Upper lobe of left lung (tissue), 4 donors: ENCODE measurements at regions not wholly inside any gene's neighbourhood (a gene's known extent, or its start where the extent isn't known, plus 50 kb on each side); places are given as distances from the start of the nearest gene placed in this dataset.

Experiments
- CTCF ChIP-seq, 6 experiments: fragments of 450-650 bp in 4 of 6; fragments of 200-600 bp in 2 of 6; sonication (generic) in 2 of 6; IDR thresholded peaks; one replicate each; pipeline ENCODE4 v1.5.1; 2016 to 2019; ENCODE audit warnings: antibody characterized with exemption in 6 of 6
- EP300 ChIP-seq, 4 donors: sonication (generic); formaldehyde crosslinking; IDR thresholded peaks; one replicate each; pipeline ENCODE4 v1.5.1; 2017; ENCODE audit warnings: antibody characterized with exemption in 4 of 4, control low read depth in 2 of 4
- POLR2A ChIP-seq, 4 donors: fragments of 450-650 bp; IDR thresholded peaks; one replicate each; pipeline ENCODE4 v1.5.1; 2016 to 2017; ENCODE audit warnings: antibody characterized with exemption in 4 of 4, mild to moderate bottlenecking in 2 of 4
- POLR2AphosphoS5 ChIP-seq, 2 donors: sonication (generic); formaldehyde crosslinking; IDR thresholded peaks; one replicate each; pipeline ENCODE4 v1.5.1; 2017; ENCODE audit warnings: antibody characterized with exemption in 2 of 2

GRCh38 chr11:133697603-133698180 is 147.6 kb downstream of the SPATA19 start:
- TF ChIP-seq CTCF (IDR thresholded peaks at IDR 0.05) (no peak), POLR2A (IDR thresholded peaks at IDR 0.05) (no peak), EP300 (IDR thresholded peaks at IDR 0.05) (no peak), POLR2AphosphoS5 (IDR thresholded peaks at IDR 0.05) (no peak)
